ENCODE measurements at regions not wholly inside any gene's neighbourhood (a gene's known extent, or its start where the extent isn't known, plus 50 kb on each side); places are given as distances from the start of the nearest gene placed in this dataset.

DNA sequence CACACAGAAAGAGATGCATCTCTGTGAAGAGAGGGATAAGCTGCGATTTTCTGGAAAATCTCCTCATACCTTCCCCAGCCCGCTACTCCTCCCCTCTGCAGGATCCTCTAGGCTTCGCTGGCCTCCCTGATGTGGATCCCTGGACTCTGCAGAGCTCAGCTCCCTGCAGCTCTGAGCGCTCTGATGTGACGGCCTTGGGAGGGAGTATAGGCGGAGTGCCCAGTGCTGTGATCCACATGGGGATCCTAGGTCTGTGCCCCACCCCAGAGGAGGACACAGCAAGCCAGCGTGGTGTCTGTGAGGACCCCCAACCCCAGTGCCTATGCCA is 111.0 kb downstream of the GYPC start:
- H3K9me3 ChIP-seq (ENCODE audit: control insufficient read depth, low read depth, low read length) = no peaks in the 10 kb centered on the region
- no peaks in the 10 kb centered on the region for H3K4me1 ChIP-seq (ENCODE audit: control insufficient read depth, extremely low read depth, insufficient read depth, low read length)

DNA sequence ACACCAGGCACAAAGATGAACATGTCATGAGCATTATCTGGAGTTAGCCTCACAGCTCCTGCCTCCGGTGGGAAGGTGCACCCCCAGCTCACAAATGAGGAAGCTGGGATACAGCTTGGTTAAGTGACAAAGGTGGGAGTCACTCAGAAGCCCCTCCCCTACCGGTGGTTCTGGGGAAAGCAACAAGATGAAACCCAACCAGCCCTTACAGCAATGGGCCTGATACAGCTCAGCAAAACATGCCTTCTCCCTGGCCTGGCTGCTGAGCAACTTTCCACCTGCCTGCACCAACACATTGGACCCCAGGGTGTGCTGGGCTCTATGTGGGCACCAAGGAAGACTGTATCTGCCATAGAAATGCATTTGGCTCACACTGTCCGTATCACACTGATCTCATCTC is 113.2 kb downstream of the GYPC start:
- no peaks in the 10 kb centered on the region for H3K79me2 ChIP-seq (ENCODE audit: control insufficient read depth, insufficient read depth, low read length)
- H3K9ac ChIP-seq (ENCODE audit: control insufficient read depth, extremely low read depth, insufficient read depth, low read length) = no peak overlapping the region
- no peaks in the 10 kb centered on the region for H3K4me1 ChIP-seq (ENCODE audit: control insufficient read depth, extremely low read depth, insufficient read depth, low read length)
- TF ChIP-seq, protein P1, sequence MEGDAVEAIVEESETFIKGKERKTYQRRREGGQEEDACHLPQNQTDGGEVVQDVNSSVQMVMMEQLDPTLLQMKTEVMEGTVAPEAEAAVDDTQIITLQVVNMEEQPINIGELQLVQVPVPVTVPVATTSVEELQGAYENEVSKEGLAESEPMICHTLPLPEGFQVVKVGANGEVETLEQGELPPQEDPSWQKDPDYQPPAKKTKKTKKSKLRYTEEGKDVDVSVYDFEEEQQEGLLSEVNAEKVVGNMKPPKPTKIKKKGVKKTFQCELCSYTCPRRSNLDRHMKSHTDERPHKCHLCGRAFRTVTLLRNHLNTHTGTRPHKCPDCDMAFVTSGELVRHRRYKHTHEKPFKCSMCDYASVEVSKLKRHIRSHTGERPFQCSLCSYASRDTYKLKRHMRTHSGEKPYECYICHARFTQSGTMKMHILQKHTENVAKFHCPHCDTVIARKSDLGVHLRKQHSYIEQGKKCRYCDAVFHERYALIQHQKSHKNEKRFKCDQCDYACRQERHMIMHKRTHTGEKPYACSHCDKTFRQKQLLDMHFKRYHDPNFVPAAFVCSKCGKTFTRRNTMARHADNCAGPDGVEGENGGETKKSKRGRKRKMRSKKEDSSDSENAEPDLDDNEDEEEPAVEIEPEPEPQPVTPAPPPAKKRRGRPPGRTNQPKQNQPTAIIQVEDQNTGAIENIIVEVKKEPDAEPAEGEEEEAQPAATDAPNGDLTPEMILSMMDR (optimal IDR thresholded peaks at IDR 0.05 in 1 of 3, IDR thresholded peaks at IDR 0.05 in 1 of 3, conservative IDR thresholded peaks at IDR 0.05 in 1 of 3; ENCODE audit: extremely low read depth in 1 of 3, insufficient read depth in 2 of 3, low read length in 3 of 3) = no peak
- TF ChIP-seq EZH2 (IDR thresholded peaks at IDR 0.05; ENCODE audit: low read length) = no peak
- H4K20me1 ChIP-seq (ENCODE audit: control insufficient read depth, extremely low read depth, insufficient read depth, low read length) = no peaks in the 10 kb centered on the region
- no peaks in the 10 kb centered on the region for H3K27me3 ChIP-seq (ENCODE audit: control insufficient read depth, extremely low read depth, insufficient read depth, low read length)
- no peaks in the 10 kb centered on the region for H3K9me3 ChIP-seq (ENCODE audit: control insufficient read depth, low read depth, low read length)
- DNase-seq (ENCODE audit: low read depth, low spot score) (no peak), FAIRE-seq (no peak)
- H3K4me3 ChIP-seq (ENCODE audit: control insufficient read depth in 2 of 3, extremely low read depth in 1 of 3, insufficient read depth in 2 of 3, low read depth in 1 of 3, low read length in 3 of 3) = no peak overlapping the region
- no peaks in the 10 kb centered on the region for H3K9me1 ChIP-seq (ENCODE audit: control insufficient read depth, extremely low read depth, insufficient read depth, low read length)
- no peak overlapping the region for H2AFZ ChIP-seq (ENCODE audit: control insufficient read depth, low read length)
- dilution Hi-C loops (cut with MboI; ENCODE audit: extremely low pct_ligation_motif_present, low sequenced_read_pairs) = no loop called here
- H3K36me3 ChIP-seq (ENCODE audit: control insufficient read depth in 2 of 2, extremely low read depth in 1 of 2, insufficient read depth in 2 of 2, low read length in 2 of 2) = no peaks in the 10 kb centered on the region
- no peak overlapping the region for H3K4me2 ChIP-seq (ENCODE audit: control insufficient read depth, extremely low read depth, insufficient read depth, low read depth, low read length)
- H3K27ac ChIP-seq (ENCODE audit: control insufficient read depth, insufficient read depth, low read length) = no peak overlapping the region

More for the DNA sequence above, 111.0 kb downstream of the GYPC start:
- Histone ChIP-seq H3K4me3 (ENCODE audit: control insufficient read depth in 2 of 3, extremely low read depth in 1 of 3, insufficient read depth in 2 of 3, low read depth in 1 of 3, low read length in 3 of 3) (no peak overlapping the region), H3K27me3 (ENCODE audit: control insufficient read depth, extremely low read depth, insufficient read depth, low read length) (no peaks in the 10 kb centered on the region), H3K79me2 (ENCODE audit: control insufficient read depth, insufficient read depth, low read length) (no peaks in the 10 kb centered on the region), H3K4me2 (ENCODE audit: control insufficient read depth, extremely low read depth, insufficient read depth, low read depth, low read length) (no peak overlapping the region), H3K27ac (ENCODE audit: control insufficient read depth, insufficient read depth, low read length) (no peak overlapping the region), H2AFZ (ENCODE audit: control insufficient read depth, low read length) (no peak overlapping the region), H4K20me1 (ENCODE audit: control insufficient read depth, extremely low read depth, insufficient read depth, low read length) (no peaks in the 10 kb centered on the region), H3K9ac (ENCODE audit: control insufficient read depth, extremely low read depth, insufficient read depth, low read length) (no peak overlapping the region), H3K9me1 (ENCODE audit: control insufficient read depth, extremely low read depth, insufficient read depth, low read length) (no peaks in the 10 kb centered on the region), H3K36me3 (ENCODE audit: control insufficient read depth in 2 of 2, extremely low read depth in 1 of 2, insufficient read depth in 2 of 2, low read length in 2 of 2) (no peaks in the 10 kb centered on the region)
- TF ChIP-seq, protein P1 (optimal IDR thresholded peaks at IDR 0.05 in 1 of 3, IDR thresholded peaks at IDR 0.05 in 1 of 3, conservative IDR thresholded peaks at IDR 0.05 in 1 of 3; ENCODE audit: extremely low read depth in 1 of 3, insufficient read depth in 2 of 3, low read length in 3 of 3) = no peak
- no peak for TF ChIP-seq EZH2 (IDR thresholded peaks at IDR 0.05; ENCODE audit: low read length)
- FAIRE-seq (no peak), DNase-seq (ENCODE audit: low read depth, low spot score) (no peak)
- dilution Hi-C loops (cut with MboI; ENCODE audit: extremely low pct_ligation_motif_present, low sequenced_read_pairs) = no loop called here

Measured in keratinocyte (primary cell).